Spleen (tissue), 7 donors: ENCODE measurements at regions not wholly inside any gene's neighbourhood (a gene's known extent, or its start where the extent isn't known, plus 50 kb on each side); places are given as distances from the start of the nearest gene placed in this dataset.

Experiments
- CTCF ChIP-seq, 11 experiments: fragments of 200-600 bp in 7 of 11; fragments of 450-650 bp in 4 of 11; sonication (generic) in 4 of 11; IDR thresholded peaks in 8 of 11; conservative IDR thresholded peaks in 3 of 11; 1 replicate in 7 of 11; 2 replicates in 4 of 11; pipeline versions ENCODE4 v1.4.0 to v1.8.0; 2016 to 2021; ENCODE audit warnings: antibody characterized with exemption in 11 of 11, inconsistent platforms in 4 of 11, mild to moderate bottlenecking in 1 of 11
- POLR2A ChIP-seq, 3 donors: fragments of 450-650 bp; IDR thresholded peaks; one replicate each; pipeline ENCODE4 v1.5.1; 2017; ENCODE audit warnings: antibody characterized with exemption in 3 of 3, mild to moderate bottlenecking in 1 of 3
- POLR2AphosphoS5 ChIP-seq, 3 donors: sonication (generic); formaldehyde crosslinking; IDR thresholded peaks; one replicate each; pipeline ENCODE4 v1.5.1; 2017; ENCODE audit warnings: antibody characterized with exemption in 3 of 3
- donor health status: DM: no; HTN: no; CAD: no; lungs with moderate emphysema.
- donor health status: DM: no; HTN: no; CAD: no.
- donor health status: DM: no; HTN: no; CAD: no.

GRCh38 chr3:168269001-168269400 is 173.3 kb upstream of the GOLIM4 start:
- TF ChIP-seq POLR2AphosphoS5 (IDR thresholded peaks at IDR 0.05) = no peak
- TF ChIP-seq CTCF (IDR thresholded peaks at IDR 0.05 in 8 of 11, conservative IDR thresholded peaks at IDR 0.05 in 3 of 11) = no peak
- no peak for TF ChIP-seq POLR2A (IDR thresholded peaks at IDR 0.05)
